Pons (tissue), 1 donor: ENCODE measurements at regions not wholly inside any gene's neighbourhood (a gene's known extent, or its start where the extent isn't known, plus 50 kb on each side); places are given as distances from the start of the nearest gene placed in this dataset.
A peak's percentile ranks its signal among the peaks of the same experiment; 100 is the strongest.

Source experiments
- DNase-seq: peaks from one replicate; pipeline ENCODE4 v3.0.0-alpha.2; 2016; ENCODE audit warnings: low spot score

- DNase-seq = no peak
These were observed 51.2 kb upstream of the ROCK1 start for GRCh38 chr18:21162786-21163185.

GRCh38 chr18:21163647-21164547, 52.3 kb upstream of the ROCK1 start:
- peak; percentile 78 for DNase-seq

DNA sequence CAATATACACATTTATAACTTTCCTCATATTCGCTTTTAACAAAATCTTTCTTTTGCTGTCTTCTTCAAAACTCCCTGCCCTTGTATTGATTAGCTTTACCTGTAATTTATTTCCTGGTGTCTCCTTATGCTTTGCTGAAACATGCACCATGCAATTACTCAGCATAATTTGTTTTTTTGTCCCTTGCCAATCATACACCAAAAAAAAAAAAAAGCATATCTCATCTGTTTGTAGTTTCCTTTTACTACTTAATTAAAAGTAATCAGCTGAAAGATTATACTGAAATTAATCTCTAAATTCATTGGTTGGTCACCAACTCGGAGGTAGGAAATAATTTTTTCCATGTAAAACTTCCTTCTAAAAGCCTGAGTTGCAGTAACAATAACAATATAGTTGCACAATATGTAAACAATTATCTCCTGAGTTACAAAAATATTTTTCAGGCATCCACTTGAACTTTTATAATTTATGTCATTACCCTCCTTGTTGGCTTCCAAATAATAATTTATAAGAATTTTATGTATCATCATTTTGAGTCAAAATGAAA, 53.0 kb upstream of the ROCK1 start:
- no peak for DNase-seq

DNA sequence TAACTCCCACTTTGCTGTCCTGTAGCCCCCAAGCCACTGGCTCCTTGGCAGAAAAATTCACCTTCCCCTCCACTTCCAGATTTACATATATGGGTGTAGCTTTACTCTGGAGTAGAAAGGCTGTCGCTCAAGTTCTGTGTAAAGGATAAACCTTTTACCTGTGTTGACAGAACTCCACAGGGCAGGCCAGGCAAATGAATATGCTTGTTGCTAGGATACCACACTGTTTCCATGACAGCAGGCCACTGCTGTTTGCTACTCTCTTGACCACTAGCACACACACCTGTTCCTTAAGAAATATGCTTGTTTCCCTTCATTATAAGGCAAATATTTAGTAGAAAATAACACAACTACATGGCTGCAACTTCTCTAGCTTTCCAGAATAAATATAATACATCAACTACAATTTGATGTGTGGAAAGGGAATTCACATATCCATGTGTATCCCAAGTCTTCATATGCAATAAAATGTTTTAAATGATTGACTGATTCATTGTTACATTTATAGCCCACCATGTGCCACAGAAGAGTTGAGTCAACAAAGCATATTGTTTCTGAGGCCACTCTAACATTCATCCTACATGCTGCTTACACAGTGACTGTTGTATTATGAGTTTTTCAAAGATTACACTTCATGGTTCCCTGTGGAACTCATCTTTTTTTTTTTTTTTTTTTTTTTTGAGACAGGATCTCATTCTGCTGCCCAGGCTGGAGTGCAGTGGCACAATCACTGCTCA, 56.2 kb upstream of the ROCK1 start:
- no peak for DNase-seq

GRCh38 chr18:21168880-21169279, 57.3 kb upstream of the ROCK1 start:
- no peak for DNase-seq

- DNase-seq = no peak
These were observed 64.2 kb upstream of the GREB1L start for GRCh38 chr18:21177822-21178221.

GRCh38 chr18:21179590-21180220, 62.3 kb upstream of the GREB1L start:
- DNase-seq = peak; percentile 79

- DNase-seq = no peak
These were observed 61.4 kb upstream of the GREB1L start for GRCh38 chr18:21180588-21180987.

DNA sequence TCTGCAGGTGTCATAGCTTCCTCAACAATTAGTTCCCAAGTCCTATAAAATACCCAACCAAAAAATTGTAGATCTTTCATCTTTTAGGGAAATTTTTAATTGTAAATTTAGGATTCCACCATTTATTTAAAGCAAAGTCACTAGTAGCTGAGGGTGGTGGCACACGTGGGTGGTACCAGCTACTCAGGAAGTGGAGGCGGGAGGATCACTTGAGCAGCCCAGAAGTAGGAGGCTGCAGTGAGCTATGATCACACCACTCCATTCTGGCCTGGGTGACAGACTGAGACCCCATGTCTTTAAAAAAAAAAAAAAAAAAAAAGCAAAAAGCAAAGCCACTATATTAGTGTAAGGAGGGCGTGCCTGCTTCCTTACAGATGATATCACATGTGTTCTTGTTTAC, 60.3 kb upstream of the GREB1L start:
- DNase-seq = no peak

GRCh38 chr18:21183670-21184069, 58.4 kb upstream of the GREB1L start:
- no peak for DNase-seq

GRCh38 chr18:21184396-21184996, 57.5 kb upstream of the GREB1L start:
- no peak for DNase-seq

DNA sequence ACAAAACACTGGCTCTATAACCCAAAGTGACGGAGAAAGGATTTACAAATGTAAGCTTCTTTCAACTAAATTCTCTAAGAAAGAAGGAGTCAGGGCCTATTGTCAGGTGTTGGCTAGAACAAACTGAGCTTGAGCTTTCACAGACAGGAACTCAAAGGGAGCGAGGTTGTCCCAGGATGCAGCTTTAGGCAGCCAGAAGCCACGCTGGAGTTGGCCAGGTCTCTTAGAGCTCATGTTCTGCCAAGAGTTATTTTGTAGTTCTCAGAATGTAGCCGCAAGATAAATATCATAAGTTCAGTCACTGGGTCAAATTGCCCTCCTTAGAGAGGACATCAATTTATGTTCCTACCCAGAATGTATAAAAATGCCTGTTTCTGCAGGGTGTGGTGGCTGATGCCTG, 54.1 kb upstream of the GREB1L start:
- DNase-seq = no peak

DNA sequence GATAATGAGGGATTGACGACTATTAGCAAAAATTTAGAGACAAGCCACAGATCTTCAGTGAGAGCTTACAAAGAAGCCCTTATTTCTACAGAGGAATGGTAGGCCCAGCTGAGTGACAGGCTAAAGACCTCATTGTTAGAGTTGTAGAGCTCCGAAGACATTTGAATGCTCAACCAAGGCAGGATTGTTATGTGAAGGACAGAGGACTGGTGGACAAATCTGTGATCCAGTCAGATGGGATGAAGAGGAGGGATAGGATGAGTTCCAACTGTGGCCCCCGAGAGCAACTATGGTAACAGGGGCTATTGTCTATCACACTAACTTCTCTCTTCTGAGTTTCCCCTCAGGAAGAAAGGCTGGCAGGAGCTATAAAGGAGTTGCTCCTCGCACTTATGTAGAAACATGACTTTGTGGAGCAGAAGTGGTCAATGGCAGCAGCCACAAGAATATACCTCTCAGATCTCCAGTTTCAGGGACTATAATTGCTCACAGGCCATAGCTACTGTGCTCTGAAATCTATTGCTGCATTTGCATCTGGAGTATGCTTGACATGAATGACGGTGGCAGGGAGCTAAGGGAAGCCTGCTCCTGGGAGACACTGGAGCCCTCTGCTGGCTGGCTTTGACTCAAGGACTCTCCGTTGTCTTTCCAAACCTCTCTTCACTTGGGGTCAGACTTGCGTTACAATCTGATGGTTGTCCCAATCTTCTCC, 50.3 kb upstream of the GREB1L start:
- DNase-seq = peak; percentile 94
